HEK293 (cell line): ENCODE measurements at regions not wholly inside any gene's neighbourhood (a gene's known extent, or its start where the extent isn't known, plus 50 kb on each side); places are given as distances from the start of the nearest gene placed in this dataset.

ENCODE experiments used
- CTCF ChIA-PET: fragments of 350-600 bp; formaldehyde crosslinking; extraction: SDS; loops from one replicate; lab custom pipeline; 2021; ENCODE audit warnings: antibody characterized with exemption; lab: Yijun Ruan, JAX
- POLR2A ChIA-PET: fragments of 300-600 bp; formaldehyde crosslinking; extraction: SDS; loops from one replicate; lab custom pipeline; 2020; ENCODE audit warnings: antibody characterized with exemption, inconsistent platforms; lab: Yijun Ruan, JAX
- H3K27ac ChIP-seq: fragments of 200-500 bp; sonication (Bioruptor generic); 2 replicates; pipeline ENCODE4 v1.5.1; 2014; ENCODE audit warnings: low read depth, low read length, control low read depth, inconsistent platforms; ENCODE audit errors: extremely low read depth
- H3K36me3 ChIP-seq, 2 experiments: fragments of 200-500 bp in 1 of 2; sonication (Bioruptor generic) in 1 of 2; 1 replicate in 1 of 2; 2 replicates in 1 of 2; pipeline ENCODE4 v1.5.1; 2014 to 2017; ENCODE audit warnings: inconsistent platforms in 2 of 2, low read length in 2 of 2; ENCODE audit not compliant: control insufficient read depth in 2 of 2, insufficient read depth in 1 of 2
- H3K4me1 ChIP-seq: fragments of 200-500 bp; sonication (Bioruptor generic); 2 replicates; pipeline ENCODE4 v1.5.1; 2014; ENCODE audit warnings: mild to moderate bottlenecking, low read length, inconsistent platforms; ENCODE audit not compliant: control insufficient read depth, insufficient read depth
- H3K4me3 ChIP-seq: 2 replicates; pipeline ENCODE4 v1.5.1; 2011; ENCODE audit warnings: low read depth, mild to moderate bottlenecking, control low read depth, low read length, moderate library complexity
- H3K9me3 ChIP-seq: fragments of 200-500 bp; sonication (Bioruptor generic); 2 replicates; pipeline ENCODE4 v1.5.1; 2014; ENCODE audit warnings: low read depth, low read length, inconsistent platforms; ENCODE audit not compliant: control insufficient read depth, insufficient read depth
- GLIS1 ChIP-seq: fragments of 450-650 bp; formaldehyde crosslinking; IDR thresholded peaks from 2 replicates; pipeline ENCODE4 v1.5.1; 2016; ENCODE audit warnings: missing biosample characterization, missing genetic modification characterization
- KLF16 ChIP-seq: fragments of 450-650 bp; formaldehyde crosslinking; IDR thresholded peaks from 2 replicates; pipeline ENCODE4 v1.5.1; 2017; ENCODE audit warnings: missing biosample characterization, missing genetic modification characterization
- MEIS1 ChIP-seq: sonication (generic); formaldehyde crosslinking; IDR thresholded peaks from 2 replicates; pipeline ENCODE4 v1.8.1; 2022; ENCODE audit warnings: missing genetic modification reagents, mild to moderate bottlenecking, borderline replicate concordance
- MYNN ChIP-seq: fragments of 450-650 bp; formaldehyde crosslinking; IDR thresholded peaks from 2 replicates; pipeline ENCODE4 v1.5.1; 2016; ENCODE audit warnings: missing biosample characterization, missing genetic modification characterization, borderline replicate concordance
- PATZ1 ChIP-seq: fragments of 450-650 bp; formaldehyde crosslinking; IDR thresholded peaks from 2 replicates; pipeline ENCODE4 v1.5.1; 2016; ENCODE audit warnings: missing biosample characterization, missing genetic modification characterization
- ZBTB17 ChIP-seq: fragments of 450-650 bp; formaldehyde crosslinking; IDR thresholded peaks from 2 replicates; pipeline ENCODE4 v1.5.1; 2016; ENCODE audit warnings: missing biosample characterization, missing genetic modification characterization
- ZFP37 ChIP-seq: fragments of 450-650 bp; formaldehyde crosslinking; IDR thresholded peaks from 2 replicates; pipeline ENCODE4 v1.5.1; 2016; ENCODE audit warnings: missing biosample characterization, missing genetic modification characterization
- ZNF114 ChIP-seq: fragments of 450-650 bp; formaldehyde crosslinking; IDR thresholded peaks from 2 replicates; pipeline ENCODE4 v1.5.0; 2017; ENCODE audit warnings: missing biosample characterization, missing genetic modification characterization
- ZNF133 ChIP-seq: fragments of 450-650 bp; formaldehyde crosslinking; IDR thresholded peaks from 2 replicates; pipeline ENCODE4 v1.5.1; 2016; ENCODE audit warnings: missing biosample characterization, missing genetic modification characterization
- ZNF16 ChIP-seq: fragments of 450-650 bp; formaldehyde crosslinking; IDR thresholded peaks from 2 replicates; pipeline ENCODE4 v1.5.1; 2016; ENCODE audit warnings: low read depth, missing biosample characterization, missing genetic modification characterization
- ZNF311 ChIP-seq: fragments of 450-650 bp; formaldehyde crosslinking; IDR thresholded peaks from 2 replicates; pipeline ENCODE4 v1.5.1; 2017; ENCODE audit warnings: missing biosample characterization, missing genetic modification characterization, borderline replicate concordance
- ZNF354C ChIP-seq: fragments of 450-650 bp; formaldehyde crosslinking; IDR thresholded peaks from 2 replicates; pipeline ENCODE4 v1.5.1; 2016; ENCODE audit warnings: missing biosample characterization, missing genetic modification characterization, low read depth, borderline replicate concordance
- ZNF488 ChIP-seq: fragments of 450-650 bp; formaldehyde crosslinking; IDR thresholded peaks from 2 replicates; pipeline ENCODE4 v1.5.1; 2016; ENCODE audit warnings: missing biosample characterization, missing genetic modification characterization
- ZNF571 ChIP-seq: fragments of 450-650 bp; formaldehyde crosslinking; IDR thresholded peaks from 2 replicates; pipeline ENCODE4 v1.5.0; 2017; ENCODE audit warnings: missing biosample characterization, missing genetic modification characterization
- ZNF580 ChIP-seq: fragments of 450-650 bp; formaldehyde crosslinking; IDR thresholded peaks from 2 replicates; pipeline ENCODE4 v1.5.1; 2016; ENCODE audit warnings: missing biosample characterization, missing genetic modification characterization
- ZNF596 ChIP-seq: fragments of 450-650 bp; IDR thresholded peaks from 2 replicates; pipeline ENCODE4 v1.5.0; 2018; ENCODE audit warnings: missing biosample characterization, mild to moderate bottlenecking, missing genetic modification characterization, moderate library complexity
- ZNF624 ChIP-seq: fragments of 450-650 bp; formaldehyde crosslinking; IDR thresholded peaks from 2 replicates; pipeline ENCODE4 v1.5.1; 2017; ENCODE audit warnings: missing biosample characterization, missing genetic modification characterization
- ZNF654 ChIP-seq: fragments of 450-650 bp; formaldehyde crosslinking; IDR thresholded peaks from 2 replicates; pipeline ENCODE4 v1.5.1; 2016; ENCODE audit warnings: low read depth, missing biosample characterization, missing genetic modification characterization
- ZNF76 ChIP-seq: fragments of 450-650 bp; formaldehyde crosslinking; IDR thresholded peaks from 2 replicates; pipeline ENCODE4; 2016; ENCODE audit warnings: low read depth, missing biosample characterization, missing genetic modification characterization, borderline replicate concordance
- ZNF792 ChIP-seq: fragments of 450-650 bp; formaldehyde crosslinking; IDR thresholded peaks from 2 replicates; pipeline ENCODE4 v1.5.1; 2016; ENCODE audit warnings: missing biosample characterization, missing genetic modification characterization
- TF ChIP-seq, protein P1 (sequence below): fragments of 450-650 bp; formaldehyde crosslinking; IDR thresholded peaks from 2 replicates; pipeline ENCODE4 v1.5.1; 2016; ENCODE audit warnings: missing biosample characterization, missing genetic modification characterization

GRCh38 chr5:8752595-8752994 lies 793.3 kb downstream of the SEMA5A start:
- ChIA-PET POLR2A (no interaction called here), CTCF (no interaction called here)
- H3K4me3 ChIP-seq, result no peak overlapping the region
- no peak overlapping the region for H3K27ac ChIP-seq
- no peaks in the 10 kb centered on the region for H3K36me3 ChIP-seq
- no peaks in the 10 kb centered on the region for H3K9me3 ChIP-seq
- no peaks in the 10 kb centered on the region for H3K4me1 ChIP-seq
- no peak for TF ChIP-seq MYNN (tag by site-specific recombination)
- TF ChIP-seq ZNF624 (tag by site-specific recombination), result no peak
- no peak for TF ChIP-seq ZNF488
- TF ChIP-seq ZNF311, result no peak
- TF ChIP-seq ZNF596 (tag by site-specific recombination), result no peak
- no peak for TF ChIP-seq GLIS1 (tag by site-specific recombination)
- no peak for TF ChIP-seq ZNF571 (tag by site-specific recombination)
- TF ChIP-seq ZNF114, result no peak

- Histone ChIP-seq H3K36me3 (no peaks in the 10 kb centered on the region), H3K4me1 (no peaks in the 10 kb centered on the region), H3K9me3 (no peaks in the 10 kb centered on the region), H3K27ac (no peak overlapping the region), H3K4me3 (no peak overlapping the region)
- ChIA-PET CTCF (interaction anchor here (0.6 to 1.3 kb wide), 7 partner anchors 9 to 829 kb away, joined by 3 to 4 read pairs (median 3); no protein-coding TSS in a partner anchor), POLR2A (no interaction called here)
- TF ChIP-seq ZNF654 (tag by site-specific recombination), result peak; percentile 48
- TF ChIP-seq, protein P1, sequence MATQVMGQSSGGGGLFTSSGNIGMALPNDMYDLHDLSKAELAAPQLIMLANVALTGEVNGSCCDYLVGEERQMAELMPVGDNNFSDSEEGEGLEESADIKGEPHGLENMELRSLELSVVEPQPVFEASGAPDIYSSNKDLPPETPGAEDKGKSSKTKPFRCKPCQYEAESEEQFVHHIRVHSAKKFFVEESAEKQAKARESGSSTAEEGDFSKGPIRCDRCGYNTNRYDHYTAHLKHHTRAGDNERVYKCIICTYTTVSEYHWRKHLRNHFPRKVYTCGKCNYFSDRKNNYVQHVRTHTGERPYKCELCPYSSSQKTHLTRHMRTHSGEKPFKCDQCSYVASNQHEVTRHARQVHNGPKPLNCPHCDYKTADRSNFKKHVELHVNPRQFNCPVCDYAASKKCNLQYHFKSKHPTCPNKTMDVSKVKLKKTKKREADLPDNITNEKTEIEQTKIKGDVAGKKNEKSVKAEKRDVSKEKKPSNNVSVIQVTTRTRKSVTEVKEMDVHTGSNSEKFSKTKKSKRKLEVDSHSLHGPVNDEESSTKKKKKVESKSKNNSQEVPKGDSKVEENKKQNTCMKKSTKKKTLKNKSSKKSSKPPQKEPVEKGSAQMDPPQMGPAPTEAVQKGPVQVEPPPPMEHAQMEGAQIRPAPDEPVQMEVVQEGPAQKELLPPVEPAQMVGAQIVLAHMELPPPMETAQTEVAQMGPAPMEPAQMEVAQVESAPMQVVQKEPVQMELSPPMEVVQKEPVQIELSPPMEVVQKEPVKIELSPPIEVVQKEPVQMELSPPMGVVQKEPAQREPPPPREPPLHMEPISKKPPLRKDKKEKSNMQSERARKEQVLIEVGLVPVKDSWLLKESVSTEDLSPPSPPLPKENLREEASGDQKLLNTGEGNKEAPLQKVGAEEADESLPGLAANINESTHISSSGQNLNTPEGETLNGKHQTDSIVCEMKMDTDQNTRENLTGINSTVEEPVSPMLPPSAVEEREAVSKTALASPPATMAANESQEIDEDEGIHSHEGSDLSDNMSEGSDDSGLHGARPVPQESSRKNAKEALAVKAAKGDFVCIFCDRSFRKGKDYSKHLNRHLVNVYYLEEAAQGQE, result no peak
These were observed 789.3 kb downstream of the SEMA5A start for GRCh38 chr5:8756498-8757084.

DNA sequence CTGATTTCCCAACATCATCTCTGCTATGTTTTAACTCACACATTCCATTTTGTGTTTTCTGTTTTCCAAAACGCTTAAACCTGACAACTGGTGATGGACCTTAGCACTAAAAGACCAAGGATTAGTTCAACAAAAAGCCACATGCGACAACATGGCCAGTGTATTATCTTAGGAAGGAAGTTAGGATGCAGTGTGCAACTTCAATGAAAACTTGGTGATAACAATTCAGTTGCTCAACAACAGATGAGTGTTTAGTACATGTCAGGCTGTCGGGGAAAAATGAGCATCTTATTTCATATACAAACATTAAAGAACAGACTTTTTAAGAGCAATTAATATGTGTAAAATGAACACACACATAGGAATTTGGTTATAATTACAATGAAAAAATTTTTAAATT lies 780.0 kb downstream of the SEMA5A start:
- Histone ChIP-seq H3K27ac (no peak overlapping the region), H3K9me3 (no peaks in the 10 kb centered on the region), H3K4me1 (no peaks in the 10 kb centered on the region), H3K36me3 (no peaks in the 10 kb centered on the region), H3K4me3 (no peak overlapping the region)
- CTCF ChIA-PET, result interaction anchor here (0.6 kb wide), 1 partner anchor 1117 kb away, joined by 3 read pairs; no protein-coding TSS in a partner anchor
- POLR2A ChIA-PET, result no interaction called here
- TF ChIP-seq ZFP37 (tag by site-specific recombination) (no peak), GLIS1 (tag by site-specific recombination) (no peak), ZNF76 (tag by site-specific recombination) (no peak), ZNF792 (no peak), ZNF133 (tag by site-specific recombination) (no peak), ZNF16 (tag by site-specific recombination) (no peak), MEIS1 (CRISPR knock-in tag) (no peak), ZBTB17 (tag by site-specific recombination) (no peak), PATZ1 (tag by site-specific recombination) (no peak), KLF16 (no peak), ZNF580 (no peak), ZNF354C (tag by site-specific recombination) (no peak)
- TF ChIP-seq, protein P1, result no peak
